ENCODE measurements at regions not wholly inside any gene's neighbourhood (a gene's known extent, or its start where the extent isn't known, plus 50 kb on each side); places are given as distances from the start of the nearest gene placed in this dataset.

DNA sequence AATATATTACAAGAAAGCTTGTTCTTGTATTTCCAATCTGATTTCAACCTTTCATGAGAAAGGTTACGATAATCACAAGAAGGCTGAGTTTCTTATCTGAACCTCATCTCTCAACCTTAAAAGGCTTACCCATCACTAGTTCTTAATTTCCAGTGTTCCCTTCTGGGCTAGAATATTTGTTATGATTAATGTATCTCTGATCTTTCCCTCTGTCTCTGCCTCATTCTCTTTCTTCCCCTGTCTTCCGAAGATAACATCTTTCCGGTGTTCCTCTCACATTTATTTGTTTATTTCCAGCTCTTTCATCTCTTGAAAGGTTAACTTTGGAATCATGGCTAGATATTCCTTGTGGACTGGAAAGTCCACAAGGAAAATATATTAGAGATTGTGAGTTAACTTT is 255.9 kb downstream of the SLC6A15 start:
- no peak for DNase-seq
- no peak overlapping the region for H3K27ac ChIP-seq (ENCODE audit: low read length)

GRCh38 chr12:84653482-84653881 is 259.1 kb downstream of the SLC6A15 start:
- Histone ChIP-seq H3K9ac (ENCODE audit: low read length) (no peak overlapping the region), H3K36me3 (ENCODE audit: insufficient read depth, low read length) (no peaks in the 10 kb centered on the region), H3K27me3 (ENCODE audit: low read length) (no peaks in the 10 kb centered on the region), H3K27ac (ENCODE audit: low read length) (no peak overlapping the region), H2AFZ (ENCODE audit: low read length) (no peak overlapping the region), H3K4me1 (ENCODE audit: low read length) (no peaks in the 10 kb centered on the region), H3K4me3 (ENCODE audit: low read length) (no peak overlapping the region), H3K4me2 (ENCODE audit: low read depth, low read length, poor library complexity, severe bottlenecking) (no peak overlapping the region), H3K79me2 (ENCODE audit: low read length) (no peaks in the 10 kb centered on the region), H3K9me3 (ENCODE audit: low read length) (peaks cover 19% of the 10 kb centered on the region; the same call in 1 of the 2 replicates), H4K20me1 (ENCODE audit: insufficient read depth, low read depth, low read length) (no peaks in the 10 kb centered on the region), H3K9me2 (replicated peaks; ENCODE audit: insufficient read depth, low read length) (no peaks in the 10 kb centered on the region)
- DNase-seq = no peak

More for the DNA sequence above, 255.9 kb downstream of the SLC6A15 start:
- H3K27me3 ChIP-seq (ENCODE audit: low read length) = no peaks in the 10 kb centered on the region
- H3K4me3 ChIP-seq (ENCODE audit: low read length) = no peak overlapping the region
- H4K20me1 ChIP-seq (ENCODE audit: insufficient read depth, low read depth, low read length) = no peaks in the 10 kb centered on the region
- no peaks in the 10 kb centered on the region for H3K4me1 ChIP-seq (ENCODE audit: low read length)
- H3K4me2 ChIP-seq (ENCODE audit: low read depth, low read length, poor library complexity, severe bottlenecking) = no peak overlapping the region
- no peaks in the 10 kb centered on the region for H3K9me2 ChIP-seq (replicated peaks; ENCODE audit: insufficient read depth, low read length)
- H3K9ac ChIP-seq (ENCODE audit: low read length) = no peak overlapping the region
- no peaks in the 10 kb centered on the region for H3K79me2 ChIP-seq (ENCODE audit: low read length)
- H3K36me3 ChIP-seq (ENCODE audit: insufficient read depth, low read length) = no peaks in the 10 kb centered on the region
- no peak overlapping the region for H2AFZ ChIP-seq (ENCODE audit: low read length)
- peaks cover 3% of the 10 kb centered on the region; the same call in 1 of the 2 replicates for H3K9me3 ChIP-seq (ENCODE audit: low read length)

DNA sequence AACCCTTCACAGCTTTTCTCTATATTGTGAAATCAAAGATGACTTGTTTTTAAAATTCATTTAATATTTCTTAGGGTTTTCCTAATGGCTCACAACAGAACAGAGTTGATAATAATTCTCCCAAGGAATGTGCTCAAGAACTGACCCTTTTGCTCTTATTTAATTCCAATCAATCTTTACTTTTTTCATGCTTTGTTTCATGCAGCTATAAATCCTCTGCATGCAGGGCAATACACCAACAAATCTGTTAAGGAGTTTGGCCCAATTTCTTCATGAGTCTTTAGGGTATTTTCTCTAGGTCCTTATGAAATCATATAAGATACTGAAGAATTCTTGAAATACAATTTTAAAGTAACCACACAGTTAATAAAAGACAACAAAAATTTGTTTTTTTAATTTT is 264.2 kb downstream of the SLC6A15 start:
- H3K27ac ChIP-seq (ENCODE audit: low read length) = no peak overlapping the region
- no peaks in the 10 kb centered on the region for H4K20me1 ChIP-seq (ENCODE audit: insufficient read depth, low read depth, low read length)
- no peak overlapping the region for H2AFZ ChIP-seq (ENCODE audit: low read length)
- H3K4me3 ChIP-seq (ENCODE audit: low read length) = no peak overlapping the region
- H3K4me2 ChIP-seq (ENCODE audit: low read depth, low read length, poor library complexity, severe bottlenecking) = no peak overlapping the region
- no peak for DNase-seq
- peaks cover 24% of the 10 kb centered on the region; the same call in 1 of the 2 replicates for H3K9me3 ChIP-seq (ENCODE audit: low read length)
- H3K36me3 ChIP-seq (ENCODE audit: insufficient read depth, low read length) = no peaks in the 10 kb centered on the region
- H3K9me2 ChIP-seq (replicated peaks; ENCODE audit: insufficient read depth, low read length) = no peaks in the 10 kb centered on the region
- no peak overlapping the region for H3K9ac ChIP-seq (ENCODE audit: low read length)
- no peaks in the 10 kb centered on the region for H3K79me2 ChIP-seq (ENCODE audit: low read length)
- no peaks in the 10 kb centered on the region for H3K4me1 ChIP-seq (ENCODE audit: low read length)
- H3K27me3 ChIP-seq (ENCODE audit: low read length) = no peaks in the 10 kb centered on the region

DNA sequence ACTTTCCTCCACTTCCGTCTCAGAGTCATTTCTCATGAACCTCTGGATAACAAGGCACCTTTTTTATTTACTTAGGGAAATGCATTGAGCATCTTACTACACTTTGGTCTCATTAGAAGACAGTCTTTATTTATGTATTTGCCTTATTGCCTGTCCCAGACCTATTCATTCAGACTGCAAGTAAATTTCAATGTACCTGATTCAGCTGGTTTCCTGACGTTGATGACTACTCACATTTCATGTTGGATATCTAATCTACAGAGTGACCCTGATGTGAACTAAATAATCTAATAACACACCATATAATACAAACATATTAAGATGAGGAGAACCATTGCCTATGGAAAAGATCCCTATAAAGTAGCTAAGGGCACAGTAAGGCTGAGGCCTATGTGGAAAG is 267.7 kb downstream of the SLC6A15 start:
- Histone ChIP-seq H3K4me2 (ENCODE audit: low read depth, low read length, poor library complexity, severe bottlenecking) (no peak overlapping the region), H3K36me3 (ENCODE audit: insufficient read depth, low read length) (no peaks in the 10 kb centered on the region), H3K4me3 (ENCODE audit: low read length) (no peak overlapping the region), H3K4me1 (ENCODE audit: low read length) (no peaks in the 10 kb centered on the region), H2AFZ (ENCODE audit: low read length) (0 out of 2 replicates have a peak overlapping the region, but pooled peaks have one; percentile 57), H4K20me1 (ENCODE audit: insufficient read depth, low read depth, low read length) (no peaks in the 10 kb centered on the region), H3K9ac (ENCODE audit: low read length) (no peak overlapping the region), H3K27ac (ENCODE audit: low read length) (no peak overlapping the region), H3K9me2 (replicated peaks; ENCODE audit: insufficient read depth, low read length) (no peaks in the 10 kb centered on the region), H3K79me2 (ENCODE audit: low read length) (no peaks in the 10 kb centered on the region), H3K27me3 (ENCODE audit: low read length) (no peaks in the 10 kb centered on the region), H3K9me3 (ENCODE audit: low read length) (peaks cover 31% of the 10 kb centered on the region; the same call in 1 of the 2 replicates)
- no peak for DNase-seq

DNA sequence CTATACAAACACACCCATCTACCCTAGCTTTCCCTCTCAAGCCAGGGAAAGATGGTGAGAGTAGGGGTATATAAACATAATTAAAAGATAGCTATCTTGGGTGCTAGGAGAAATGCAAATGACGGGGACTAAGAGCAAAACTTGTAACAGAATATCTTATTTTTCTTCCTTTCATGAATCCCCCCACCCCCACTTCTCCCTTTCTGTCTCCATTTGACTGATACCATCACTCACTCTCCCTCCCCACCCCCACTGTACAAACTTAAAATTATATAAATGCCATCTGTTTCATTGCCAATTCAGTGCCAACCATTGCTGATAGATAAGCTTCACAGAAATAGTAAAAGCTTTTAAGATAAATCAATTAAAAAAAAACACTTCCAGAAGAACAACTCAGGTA is 268.6 kb downstream of the SLC6A15 start:
- H3K79me2 ChIP-seq (ENCODE audit: low read length) = no peaks in the 10 kb centered on the region
- no peaks in the 10 kb centered on the region for H3K9me2 ChIP-seq (replicated peaks; ENCODE audit: insufficient read depth, low read length)
- no peak overlapping the region for H3K4me3 ChIP-seq (ENCODE audit: low read length)
- no peak overlapping the region for H3K27ac ChIP-seq (ENCODE audit: low read length)
- DNase-seq = no peak
- no peak overlapping the region for H3K9ac ChIP-seq (ENCODE audit: low read length)
- H3K27me3 ChIP-seq (ENCODE audit: low read length) = no peaks in the 10 kb centered on the region
- no peaks in the 10 kb centered on the region for H3K4me1 ChIP-seq (ENCODE audit: low read length)
- no peak overlapping the region for H2AFZ ChIP-seq (ENCODE audit: low read length)
- H3K4me2 ChIP-seq (ENCODE audit: low read depth, low read length, poor library complexity, severe bottlenecking) = no peak overlapping the region
- H3K36me3 ChIP-seq (ENCODE audit: insufficient read depth, low read length) = no peaks in the 10 kb centered on the region
- H4K20me1 ChIP-seq (ENCODE audit: insufficient read depth, low read depth, low read length) = no peaks in the 10 kb centered on the region
- H3K9me3 ChIP-seq (ENCODE audit: low read length) = peaks cover 27% of the 10 kb centered on the region

GRCh38 chr12:84641940-84642545 is 270.6 kb downstream of the SLC6A15 start:
- Histone ChIP-seq H3K36me3 (ENCODE audit: insufficient read depth, low read length) (no peaks in the 10 kb centered on the region), H3K9ac (ENCODE audit: low read length) (no peak overlapping the region), H3K4me1 (ENCODE audit: low read length) (no peaks in the 10 kb centered on the region), H3K27me3 (ENCODE audit: low read length) (no peaks in the 10 kb centered on the region), H3K79me2 (ENCODE audit: low read length) (no peaks in the 10 kb centered on the region), H3K9me3 (ENCODE audit: low read length) (peaks cover 24% of the 10 kb centered on the region), H3K27ac (ENCODE audit: low read length) (no peak overlapping the region), H3K4me2 (ENCODE audit: low read depth, low read length, poor library complexity, severe bottlenecking) (no peak overlapping the region), H2AFZ (ENCODE audit: low read length) (no peak overlapping the region), H3K9me2 (replicated peaks; ENCODE audit: insufficient read depth, low read length) (no peaks in the 10 kb centered on the region), H3K4me3 (ENCODE audit: low read length) (no peak overlapping the region), H4K20me1 (ENCODE audit: insufficient read depth, low read depth, low read length) (no peaks in the 10 kb centered on the region)
- DNase-seq = no peak

GRCh38 chr12:84638811-84639368 is 273.7 kb downstream of the SLC6A15 start:
- H3K36me3 ChIP-seq (ENCODE audit: insufficient read depth, low read length) = no peaks in the 10 kb centered on the region
- no peaks in the 10 kb centered on the region for H4K20me1 ChIP-seq (ENCODE audit: insufficient read depth, low read depth, low read length)
- H3K4me2 ChIP-seq (ENCODE audit: low read depth, low read length, poor library complexity, severe bottlenecking) = no peak overlapping the region
- no peaks in the 10 kb centered on the region for H3K79me2 ChIP-seq (ENCODE audit: low read length)
- H3K9me2 ChIP-seq (replicated peaks; ENCODE audit: insufficient read depth, low read length) = no peaks in the 10 kb centered on the region
- H3K4me3 ChIP-seq (ENCODE audit: low read length) = no peak overlapping the region
- H3K9ac ChIP-seq (ENCODE audit: low read length) = no peak overlapping the region
- H3K9me3 ChIP-seq (ENCODE audit: low read length) = peaks cover 23% of the 10 kb centered on the region
- no peak overlapping the region for H2AFZ ChIP-seq (ENCODE audit: low read length)
- no peak for DNase-seq
- no peak overlapping the region for H3K27ac ChIP-seq (ENCODE audit: low read length)
- H3K27me3 ChIP-seq (ENCODE audit: low read length) = no peaks in the 10 kb centered on the region
- no peaks in the 10 kb centered on the region for H3K4me1 ChIP-seq (ENCODE audit: low read length)

GRCh38 chr12:84637926-84638325 is 274.7 kb downstream of the SLC6A15 start:
- H3K4me3 ChIP-seq (ENCODE audit: low read length) = no peak overlapping the region
- H3K27me3 ChIP-seq (ENCODE audit: low read length) = no peaks in the 10 kb centered on the region
- H3K27ac ChIP-seq (ENCODE audit: low read length) = no peak overlapping the region
- no peaks in the 10 kb centered on the region for H3K4me1 ChIP-seq (ENCODE audit: low read length)
- H3K9ac ChIP-seq (ENCODE audit: low read length) = no peak overlapping the region
- no peak overlapping the region for H2AFZ ChIP-seq (ENCODE audit: low read length)
- no peaks in the 10 kb centered on the region for H4K20me1 ChIP-seq (ENCODE audit: insufficient read depth, low read depth, low read length)
- no peaks in the 10 kb centered on the region for H3K79me2 ChIP-seq (ENCODE audit: low read length)
- no peak for DNase-seq
- no peaks in the 10 kb centered on the region for H3K9me2 ChIP-seq (replicated peaks; ENCODE audit: insufficient read depth, low read length)
- H3K9me3 ChIP-seq (ENCODE audit: low read length) = peaks cover 23% of the 10 kb centered on the region
- no peak overlapping the region for H3K4me2 ChIP-seq (ENCODE audit: low read depth, low read length, poor library complexity, severe bottlenecking)
- no peaks in the 10 kb centered on the region for H3K36me3 ChIP-seq (ENCODE audit: insufficient read depth, low read length)
